ENCODE measurements at regions not wholly inside any gene's neighbourhood (a gene's known extent, or its start where the extent isn't known, plus 50 kb on each side); places are given as distances from the start of the nearest gene placed in this dataset.

DNA sequence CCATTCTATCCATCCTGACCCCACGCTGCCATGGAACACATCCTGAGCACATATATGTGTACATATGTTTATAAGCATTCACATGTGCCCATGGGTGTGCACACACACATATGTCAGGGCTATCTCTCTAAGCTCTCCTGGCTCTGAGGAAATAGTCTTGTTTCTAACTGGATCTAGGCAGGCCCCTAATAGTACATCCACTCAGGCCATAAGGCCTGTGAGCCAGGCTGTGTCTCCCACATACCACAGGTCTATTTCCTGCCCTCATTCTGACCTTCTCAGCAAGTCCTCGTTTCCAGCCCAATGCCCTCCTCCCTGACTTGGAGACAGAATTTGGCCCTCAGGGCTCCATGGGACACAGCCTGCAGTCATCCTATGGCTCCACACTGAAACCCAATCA is 284.8 kb upstream of the CTNNB1 start:
- Histone ChIP-seq H3K9me3 (ENCODE audit: low read depth, low read length) (no peaks in the 10 kb centered on the region), H3K27ac (no peak overlapping the region), H3K4me3 (no peak overlapping the region), H3K36me3 (ENCODE audit: insufficient read depth, low read length) (no peaks in the 10 kb centered on the region), H3K9ac (ENCODE audit: insufficient read length) (no peak overlapping the region)
- TF ChIP-seq EZH2 (IDR thresholded peaks at IDR 0.05), result no peak
- TF ChIP-seq FOXP2 (optimal IDR thresholded peaks at IDR 0.05; ENCODE audit: control extremely low read depth, extremely low read length, insufficient read depth), result no peak
- TF ChIP-seq POLR2AphosphoS5 (IDR thresholded peaks at IDR 0.05; ENCODE audit: borderline replicate concordance, low read depth, low read length), result no peak
- DNase-seq (ENCODE audit: low read depth, low spot score), result no peak

DNA sequence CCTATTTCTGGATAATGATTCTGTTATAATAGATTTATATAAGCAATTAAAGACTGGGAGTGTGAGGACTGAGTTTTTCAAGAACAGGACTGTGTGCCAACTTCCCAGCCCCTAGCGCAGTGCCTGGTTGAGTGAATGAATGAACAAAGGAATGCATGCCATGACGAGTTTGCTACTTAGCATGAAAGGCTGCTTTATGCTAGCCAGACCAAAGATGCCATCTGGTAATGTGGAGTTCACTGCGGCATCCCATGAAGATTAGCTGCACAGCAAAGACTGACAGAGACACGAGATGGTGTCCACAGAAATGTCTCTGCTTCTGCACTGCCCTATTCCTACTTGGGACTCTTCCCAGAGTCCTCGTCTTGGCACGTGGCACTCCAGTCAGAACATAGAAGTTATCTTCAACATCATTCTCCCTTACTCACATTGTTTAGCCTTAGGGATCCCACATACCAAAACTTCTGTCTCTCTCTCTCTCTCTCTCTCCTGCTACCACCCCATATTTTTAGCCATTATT is 283.9 kb upstream of the CTNNB1 start:
- no peak for DNase-seq (ENCODE audit: low read depth, low spot score)
- TF ChIP-seq POLR2AphosphoS5 (IDR thresholded peaks at IDR 0.05; ENCODE audit: borderline replicate concordance, low read depth, low read length), result no peak
- no peak for TF ChIP-seq EZH2 (IDR thresholded peaks at IDR 0.05)
- no peak overlapping the region for H3K27ac ChIP-seq
- no peaks in the 10 kb centered on the region for H3K9me3 ChIP-seq (ENCODE audit: low read depth, low read length)
- no peaks in the 10 kb centered on the region for H3K36me3 ChIP-seq (ENCODE audit: insufficient read depth, low read length)
- H3K9ac ChIP-seq (ENCODE audit: insufficient read length), result no peak overlapping the region
- no peak overlapping the region for H3K4me3 ChIP-seq

DNA sequence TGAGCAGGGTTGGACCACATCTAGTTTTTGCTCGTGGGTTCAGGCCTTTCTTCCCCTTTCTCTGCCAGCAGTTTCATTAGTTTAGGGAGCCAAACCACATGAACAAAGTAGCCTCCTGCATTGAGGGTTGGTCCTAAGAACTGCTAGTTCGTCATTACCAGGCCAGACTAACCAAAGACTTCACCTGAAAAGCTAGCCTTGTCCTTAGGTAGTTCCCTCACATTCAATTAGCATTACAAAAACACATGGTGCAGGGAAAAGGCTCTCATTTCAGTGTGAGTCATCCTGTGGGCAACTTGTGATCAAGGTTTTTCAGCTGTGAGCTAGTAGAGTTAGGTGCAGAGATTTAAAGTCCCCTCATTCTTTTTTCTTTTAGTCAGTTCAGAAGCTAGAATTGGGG is 279.3 kb upstream of the CTNNB1 start:
- H3K9ac ChIP-seq (ENCODE audit: insufficient read length), result no peak overlapping the region
- no peak for DNase-seq (ENCODE audit: low read depth, low spot score)
- no peaks in the 10 kb centered on the region for H3K36me3 ChIP-seq (ENCODE audit: insufficient read depth, low read length)
- H3K4me3 ChIP-seq, result no peak overlapping the region
- no peak overlapping the region for H3K27ac ChIP-seq
- H3K9me3 ChIP-seq (ENCODE audit: low read depth, low read length), result no peaks in the 10 kb centered on the region
- TF ChIP-seq POLR2AphosphoS5 (IDR thresholded peaks at IDR 0.05; ENCODE audit: borderline replicate concordance, low read depth, low read length) (no peak), EZH2 (IDR thresholded peaks at IDR 0.05) (no peak), FOXP2 (optimal IDR thresholded peaks at IDR 0.05; ENCODE audit: control extremely low read depth, extremely low read length, insufficient read depth) (no peak)

DNA sequence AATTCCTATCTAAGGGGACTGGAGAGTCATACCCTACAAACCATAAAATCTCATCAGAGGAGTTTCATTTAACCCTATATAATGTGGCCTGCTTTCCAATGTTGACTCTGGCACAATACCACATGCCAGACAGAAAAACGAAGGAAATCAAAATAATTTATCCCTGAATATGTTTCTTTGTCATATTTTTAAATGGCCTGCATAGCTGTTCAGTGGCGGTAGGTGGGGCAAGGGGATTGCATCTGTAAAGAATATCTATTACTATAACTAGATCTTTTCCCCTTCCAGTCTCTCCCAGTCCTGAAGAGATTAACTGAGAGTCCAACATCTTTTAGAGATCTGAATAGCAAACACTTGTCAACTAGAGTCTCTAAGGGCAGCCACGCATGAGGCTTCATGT is 278.1 kb upstream of the CTNNB1 start:
- TF ChIP-seq POLR2AphosphoS5 (IDR thresholded peaks at IDR 0.05; ENCODE audit: borderline replicate concordance, low read depth, low read length) (no peak), EZH2 (IDR thresholded peaks at IDR 0.05) (no peak), FOXP2 (optimal IDR thresholded peaks at IDR 0.05; ENCODE audit: control extremely low read depth, extremely low read length, insufficient read depth) (no peak)
- H3K9me3 ChIP-seq (ENCODE audit: low read depth, low read length), result no peaks in the 10 kb centered on the region
- DNase-seq (ENCODE audit: low read depth, low spot score), result no peak
- no peak overlapping the region for H3K27ac ChIP-seq
- H3K9ac ChIP-seq (ENCODE audit: insufficient read length), result no peak overlapping the region
- no peaks in the 10 kb centered on the region for H3K36me3 ChIP-seq (ENCODE audit: insufficient read depth, low read length)
- no peak overlapping the region for H3K4me3 ChIP-seq

DNA sequence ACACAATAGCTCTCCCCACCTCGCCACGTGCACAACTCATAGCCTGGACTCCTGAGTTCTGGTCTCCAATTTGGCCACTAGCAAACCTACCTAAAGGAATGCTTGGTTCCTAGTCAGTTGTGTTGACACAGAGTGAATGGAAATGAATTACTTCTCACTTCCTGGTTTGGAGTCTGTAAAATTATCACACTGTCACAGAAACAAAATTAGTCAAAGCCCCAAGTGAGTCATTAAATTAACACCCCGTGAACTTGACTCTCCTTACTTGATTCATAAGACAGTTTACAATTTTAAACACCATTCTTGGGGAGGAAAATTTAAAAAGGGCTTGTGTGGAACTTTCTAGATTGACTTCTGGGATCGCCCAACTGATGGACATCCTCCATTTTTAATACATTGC is 276.2 kb upstream of the CTNNB1 start:
- H3K9me3 ChIP-seq (ENCODE audit: low read depth, low read length), result no peaks in the 10 kb centered on the region
- H3K36me3 ChIP-seq (ENCODE audit: insufficient read depth, low read length), result no peaks in the 10 kb centered on the region
- no peak for DNase-seq (ENCODE audit: low read depth, low spot score)
- no peak overlapping the region for H3K27ac ChIP-seq
- no peak for TF ChIP-seq FOXP2 (optimal IDR thresholded peaks at IDR 0.05; ENCODE audit: control extremely low read depth, extremely low read length, insufficient read depth)
- TF ChIP-seq EZH2 (IDR thresholded peaks at IDR 0.05), result no peak
- TF ChIP-seq POLR2AphosphoS5 (IDR thresholded peaks at IDR 0.05; ENCODE audit: borderline replicate concordance, low read depth, low read length), result no peak
- no peak overlapping the region for H3K9ac ChIP-seq (ENCODE audit: insufficient read length)
- no peak overlapping the region for H3K4me3 ChIP-seq

DNA sequence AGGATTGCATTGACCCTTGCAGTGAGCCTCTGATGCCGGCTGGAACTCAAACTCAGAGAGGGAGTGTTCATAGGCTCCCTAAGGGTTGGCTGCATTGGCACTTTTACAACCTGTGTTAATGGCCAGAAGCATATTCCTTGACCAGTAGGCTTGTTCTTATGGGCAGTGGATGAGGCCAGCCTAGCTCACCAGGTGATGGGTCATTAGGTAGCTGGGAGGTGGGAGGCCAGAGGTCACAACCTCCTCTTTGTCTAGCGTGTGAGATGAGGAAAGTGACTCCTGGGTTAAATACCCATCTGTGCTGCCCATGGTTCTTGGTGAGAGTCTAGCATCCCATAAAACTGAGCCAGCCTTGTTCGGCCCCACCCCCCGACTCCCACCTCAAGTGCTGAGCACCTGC is 275.7 kb upstream of the CTNNB1 start:
- no peak for TF ChIP-seq EZH2 (IDR thresholded peaks at IDR 0.05)
- TF ChIP-seq FOXP2 (optimal IDR thresholded peaks at IDR 0.05; ENCODE audit: control extremely low read depth, extremely low read length, insufficient read depth), result no peak
- TF ChIP-seq POLR2AphosphoS5 (IDR thresholded peaks at IDR 0.05; ENCODE audit: borderline replicate concordance, low read depth, low read length), result no peak
- no peak for DNase-seq (ENCODE audit: low read depth, low spot score)
- Histone ChIP-seq H3K9me3 (ENCODE audit: low read depth, low read length) (no peaks in the 10 kb centered on the region), H3K27ac (no peak overlapping the region), H3K36me3 (ENCODE audit: insufficient read depth, low read length) (no peaks in the 10 kb centered on the region), H3K9ac (ENCODE audit: insufficient read length) (no peak overlapping the region), H3K4me3 (no peak overlapping the region)

DNA sequence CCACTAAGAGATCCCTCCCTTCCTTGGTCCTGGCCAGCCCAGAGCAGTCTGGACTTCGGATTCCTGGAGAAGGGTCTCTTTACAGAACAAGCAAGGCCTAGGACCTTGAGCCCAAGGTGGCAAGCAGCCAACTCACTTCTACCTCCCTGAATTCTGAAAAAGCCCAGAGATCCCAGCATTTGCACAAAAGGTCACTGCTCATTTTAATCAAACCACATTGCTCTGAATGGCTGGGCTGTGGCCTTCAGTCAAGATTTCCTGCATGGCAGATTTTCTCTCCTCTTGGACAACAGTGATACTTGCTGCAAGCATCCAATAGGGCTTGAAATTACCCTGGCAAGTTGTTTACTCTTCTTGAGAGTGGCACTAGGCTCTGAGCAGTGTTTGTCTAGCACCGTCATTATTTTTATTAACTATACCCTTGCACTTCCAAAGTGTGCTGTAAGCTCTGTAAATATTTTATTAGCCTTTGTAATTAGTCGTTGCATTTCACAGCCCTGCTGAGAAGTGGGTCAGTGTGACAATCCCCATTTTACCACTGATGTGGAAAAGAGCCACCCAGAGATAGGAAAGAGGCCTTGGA is 274.7 kb upstream of the CTNNB1 start:
- H3K36me3 ChIP-seq (ENCODE audit: insufficient read depth, low read length), result no peaks in the 10 kb centered on the region
- no peaks in the 10 kb centered on the region for H3K9me3 ChIP-seq (ENCODE audit: low read depth, low read length)
- no peak overlapping the region for H3K27ac ChIP-seq
- DNase-seq (ENCODE audit: low read depth, low spot score), result no peak
- H3K9ac ChIP-seq (ENCODE audit: insufficient read length), result no peak overlapping the region
- H3K4me3 ChIP-seq, result no peak overlapping the region
- TF ChIP-seq EZH2 (IDR thresholded peaks at IDR 0.05), result no peak
- no peak for TF ChIP-seq FOXP2 (optimal IDR thresholded peaks at IDR 0.05; ENCODE audit: control extremely low read depth, extremely low read length, insufficient read depth)
- no peak for TF ChIP-seq POLR2AphosphoS5 (IDR thresholded peaks at IDR 0.05; ENCODE audit: borderline replicate concordance, low read depth, low read length)

DNA sequence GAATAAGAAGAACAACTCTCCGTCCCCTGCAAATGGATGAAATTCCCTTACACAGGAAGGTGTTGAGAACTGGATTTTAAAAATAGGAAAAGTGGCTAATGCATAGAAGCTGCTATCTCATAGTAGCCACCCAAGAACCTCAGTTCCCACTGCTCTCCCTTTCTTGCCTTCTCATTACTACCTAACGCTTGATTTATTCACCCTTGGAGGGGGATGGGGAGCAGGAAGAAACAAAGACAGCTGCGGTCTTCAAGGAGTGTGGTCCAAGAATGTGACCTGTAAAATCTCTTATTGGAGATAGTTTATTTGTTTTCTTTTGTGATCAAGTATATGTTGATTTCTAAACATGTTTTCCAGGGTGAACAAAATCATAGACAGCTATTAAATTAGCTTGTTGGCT is 274.1 kb upstream of the CTNNB1 start:
- no peaks in the 10 kb centered on the region for H3K36me3 ChIP-seq (ENCODE audit: insufficient read depth, low read length)
- H3K27ac ChIP-seq, result no peak overlapping the region
- H3K4me3 ChIP-seq, result no peak overlapping the region
- H3K9ac ChIP-seq (ENCODE audit: insufficient read length), result no peak overlapping the region
- no peak for TF ChIP-seq POLR2AphosphoS5 (IDR thresholded peaks at IDR 0.05; ENCODE audit: borderline replicate concordance, low read depth, low read length)
- no peak for TF ChIP-seq FOXP2 (optimal IDR thresholded peaks at IDR 0.05; ENCODE audit: control extremely low read depth, extremely low read length, insufficient read depth)
- no peak for TF ChIP-seq EZH2 (IDR thresholded peaks at IDR 0.05)
- no peak for DNase-seq (ENCODE audit: low read depth, low spot score)
- H3K9me3 ChIP-seq (ENCODE audit: low read depth, low read length), result no peaks in the 10 kb centered on the region

DNA sequence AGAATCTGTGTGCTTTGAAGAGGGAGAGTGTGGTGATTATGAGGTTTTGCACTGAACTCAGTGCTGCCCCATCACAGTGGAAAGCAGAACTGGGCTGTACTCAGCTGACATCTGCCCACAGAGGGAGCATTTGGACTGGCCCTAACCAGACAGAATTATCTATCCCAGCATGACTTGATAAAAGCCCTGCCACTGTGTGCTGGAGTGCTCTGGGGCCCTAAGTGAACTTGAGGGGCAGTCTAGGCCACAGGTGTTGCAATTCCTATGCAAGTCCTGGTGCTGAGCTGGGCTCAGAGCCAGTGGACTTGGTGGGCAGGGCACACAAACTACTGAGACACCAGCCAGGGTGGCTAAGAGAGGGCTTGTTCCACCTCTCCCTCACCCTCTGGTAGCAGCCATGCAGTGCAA is 269.2 kb upstream of the CTNNB1 start:
- no peak for DNase-seq (ENCODE audit: low read depth, low spot score)
- Histone ChIP-seq H3K36me3 (ENCODE audit: insufficient read depth, low read length) (no peaks in the 10 kb centered on the region), H3K4me3 (no peak overlapping the region), H3K9ac (ENCODE audit: insufficient read length) (no peak overlapping the region), H3K27ac (no peak overlapping the region), H3K9me3 (ENCODE audit: low read depth, low read length) (no peaks in the 10 kb centered on the region)
- TF ChIP-seq POLR2AphosphoS5 (IDR thresholded peaks at IDR 0.05; ENCODE audit: borderline replicate concordance, low read depth, low read length) (no peak), EZH2 (IDR thresholded peaks at IDR 0.05) (no peak), FOXP2 (optimal IDR thresholded peaks at IDR 0.05; ENCODE audit: control extremely low read depth, extremely low read length, insufficient read depth) (no peak)

Data from SK-N-MC (cell line).